Breast epithelium (tissue), 3 donors: ENCODE measurements at regions not wholly inside any gene's neighbourhood (a gene's known extent, or its start where the extent isn't known, plus 50 kb on each side); places are given as distances from the start of the nearest gene placed in this dataset.

Source experiments
- POLR2A ChIP-seq: fragments of 450-650 bp; IDR thresholded peaks from one replicate; pipeline ENCODE4 v1.6.1; 2016; ENCODE audit warnings: antibody characterized with exemption, mild to moderate bottlenecking, moderate library complexity
- TF ChIP-seq, protein P1 (sequence below), 3 donors: fragments of 450-650 bp; IDR thresholded peaks; one replicate each; pipeline ENCODE4 v1.5.1; 2016 to 2017; ENCODE audit warnings: antibody characterized with exemption in 3 of 3, mild to moderate bottlenecking in 3 of 3, moderate library complexity in 3 of 3

DNA sequence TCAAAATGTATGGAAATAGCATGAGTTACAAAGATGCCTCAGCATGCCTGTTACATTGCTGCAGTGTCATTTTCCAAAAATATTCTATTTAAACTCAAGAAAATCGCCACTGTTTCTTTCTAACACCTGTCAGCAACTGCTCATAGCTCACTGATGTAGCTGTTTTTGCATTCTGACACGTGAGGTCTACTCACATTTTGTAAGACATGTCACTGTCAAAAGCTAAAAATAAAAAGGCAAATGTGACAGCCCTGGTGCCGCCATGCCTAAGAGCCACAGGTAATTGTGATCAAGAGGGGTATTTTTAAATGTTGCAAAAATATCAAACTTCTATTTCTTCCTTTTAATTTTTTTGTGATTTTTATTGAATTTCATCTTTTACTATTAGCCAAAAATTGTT, 556.2 kb upstream of the TMPRSS15 start:
- TF ChIP-seq, protein P1, sequence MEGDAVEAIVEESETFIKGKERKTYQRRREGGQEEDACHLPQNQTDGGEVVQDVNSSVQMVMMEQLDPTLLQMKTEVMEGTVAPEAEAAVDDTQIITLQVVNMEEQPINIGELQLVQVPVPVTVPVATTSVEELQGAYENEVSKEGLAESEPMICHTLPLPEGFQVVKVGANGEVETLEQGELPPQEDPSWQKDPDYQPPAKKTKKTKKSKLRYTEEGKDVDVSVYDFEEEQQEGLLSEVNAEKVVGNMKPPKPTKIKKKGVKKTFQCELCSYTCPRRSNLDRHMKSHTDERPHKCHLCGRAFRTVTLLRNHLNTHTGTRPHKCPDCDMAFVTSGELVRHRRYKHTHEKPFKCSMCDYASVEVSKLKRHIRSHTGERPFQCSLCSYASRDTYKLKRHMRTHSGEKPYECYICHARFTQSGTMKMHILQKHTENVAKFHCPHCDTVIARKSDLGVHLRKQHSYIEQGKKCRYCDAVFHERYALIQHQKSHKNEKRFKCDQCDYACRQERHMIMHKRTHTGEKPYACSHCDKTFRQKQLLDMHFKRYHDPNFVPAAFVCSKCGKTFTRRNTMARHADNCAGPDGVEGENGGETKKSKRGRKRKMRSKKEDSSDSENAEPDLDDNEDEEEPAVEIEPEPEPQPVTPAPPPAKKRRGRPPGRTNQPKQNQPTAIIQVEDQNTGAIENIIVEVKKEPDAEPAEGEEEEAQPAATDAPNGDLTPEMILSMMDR (IDR thresholded peaks at IDR 0.05) = no peak
- no peak for TF ChIP-seq POLR2A
